Neuronal stem cell (in vitro differentiated cells): ENCODE measurements at regions not wholly inside any gene's neighbourhood (a gene's known extent, or its start where the extent isn't known, plus 50 kb on each side); places are given as distances from the start of the nearest gene placed in this dataset.

Source experiments
- DNase-seq: peaks from one replicate; pipeline ENCODE4 v3.0.0-alpha.2; 2013; ENCODE audit warnings: low spot score
- H2AFZ ChIP-seq: one replicate; pipeline ENCODE4 v1.6.1; 2013; ENCODE audit warnings: mild to moderate bottlenecking, low read length, inconsistent platforms
- H2AK5ac ChIP-seq: 2 replicates; pipeline ENCODE4 v1.6.1; 2013; ENCODE audit warnings: low read depth, mild to moderate bottlenecking, inconsistent platforms, low read length, moderate library complexity, mixed read lengths
- H2BK120ac ChIP-seq: 2 replicates; pipeline ENCODE4 v1.6.1; 2013; ENCODE audit warnings: low read depth, mild to moderate bottlenecking, inconsistent platforms, low read length, moderate library complexity, mixed read lengths
- H2BK12ac ChIP-seq: one replicate; pipeline ENCODE4 v1.6.1; 2013; ENCODE audit warnings: low read length, inconsistent platforms
- H2BK15ac ChIP-seq: 2 replicates; pipeline ENCODE4 v1.6.1; 2013; ENCODE audit warnings: mild to moderate bottlenecking, low read length, inconsistent platforms, mixed read lengths
- H2BK5ac ChIP-seq: one replicate; pipeline ENCODE4 v1.6.1; 2013; ENCODE audit warnings: inconsistent platforms, mild to moderate bottlenecking, low read length, moderate library complexity
- H3K14ac ChIP-seq: one replicate; pipeline ENCODE4 v1.6.1; 2013; ENCODE audit warnings: low read length, inconsistent platforms
- H3K18ac ChIP-seq: 2 replicates; pipeline ENCODE4 v1.6.1; 2013; ENCODE audit warnings: low read length, inconsistent platforms
- H3K23ac ChIP-seq: 2 replicates; pipeline ENCODE4 v1.6.1; 2013; ENCODE audit warnings: low read depth, mild to moderate bottlenecking, mixed read lengths, low read length, inconsistent platforms; ENCODE audit not compliant: poor library complexity
- H3K27ac ChIP-seq: replicated peaks from 3 replicates; pipeline ENCODE4 v1.5.1; 2013; ENCODE audit warnings: low read length, inconsistent platforms
- H3K27me3 ChIP-seq, 3 experiments: 2 replicates each; pipeline ENCODE4 v1.6.1; 2013; ENCODE audit warnings: low read length in 3 of 3, mild to moderate bottlenecking in 2 of 3, inconsistent platforms in 1 of 3, low read depth in 1 of 3, mixed read lengths in 1 of 3, moderate library complexity in 1 of 3; ENCODE audit not compliant: control insufficient read depth in 3 of 3, insufficient read depth in 3 of 3
- H3K36me3 ChIP-seq, 2 donors: replicated peaks in 1 of 2; 2 replicates each; pipeline ENCODE4 v1.6.1; 2013; ENCODE audit warnings: low read length in 2 of 2; ENCODE audit not compliant: control insufficient read depth in 2 of 2, insufficient read depth in 2 of 2
- H3K4ac ChIP-seq: 2 replicates; pipeline ENCODE4 v1.6.1; 2013; ENCODE audit warnings: inconsistent platforms, mild to moderate bottlenecking, low read length, moderate library complexity
- H3K4me1 ChIP-seq, 2 donors: 1 replicate in 1 of 2; 2 replicates in 1 of 2; pipeline ENCODE4 v1.6.1; 2013; ENCODE audit warnings: low read length in 2 of 2, low read depth in 1 of 2; ENCODE audit not compliant: control insufficient read depth in 2 of 2, insufficient read depth in 1 of 2
- H3K4me2 ChIP-seq: one replicate; pipeline ENCODE4 v1.6.1; 2013; ENCODE audit warnings: mild to moderate bottlenecking, low read length, inconsistent platforms; ENCODE audit not compliant: insufficient read depth, poor library complexity, severe bottlenecking
- H3K4me3 ChIP-seq, 2 donors: 2 replicates each; pipeline ENCODE4 v1.5.1; 2013; ENCODE audit warnings: low read length in 2 of 2, mild to moderate bottlenecking in 2 of 2, inconsistent platforms in 1 of 2, moderate library complexity in 1 of 2
- H3K79me1 ChIP-seq: one replicate; pipeline ENCODE4 v1.6.1; 2013; ENCODE audit warnings: low read depth, mild to moderate bottlenecking, inconsistent platforms, low read length, moderate library complexity
- H3K9ac ChIP-seq: one replicate; pipeline ENCODE4 v1.6.1; 2013; ENCODE audit warnings: mild to moderate bottlenecking, low read depth, low read length, inconsistent platforms; ENCODE audit not compliant: poor library complexity
- H3K9me3 ChIP-seq, 2 donors: replicated peaks in 1 of 2; 2 replicates each; pipeline versions ENCODE3 to v1.6.1; 2013; ENCODE audit warnings: low read length in 2 of 2, mild to moderate bottlenecking in 2 of 2, inconsistent platforms in 1 of 2, low read depth in 1 of 2, mixed read lengths in 1 of 2, moderate library complexity in 1 of 2; ENCODE audit not compliant: control insufficient read depth in 2 of 2, insufficient read depth in 1 of 2
- H4K8ac ChIP-seq: one replicate; pipeline ENCODE4 v1.6.1; 2013; ENCODE audit warnings: low read depth, mild to moderate bottlenecking, inconsistent platforms, low read length, moderate library complexity
- H4K91ac ChIP-seq: one replicate; pipeline ENCODE4 v1.6.1; 2013; ENCODE audit warnings: low read length, low read depth, mild to moderate bottlenecking, inconsistent platforms; ENCODE audit not compliant: poor library complexity
- WGBS, 2 donors: extraction: QIAGEN DNeasy Blood & Tissue Kit; methylation state at CpG; one replicate each; pipeline ENCODE4 v1.1.7; 2013; ENCODE audit warnings: missing lambda C conversion rate in 2 of 2, mixed read lengths in 1 of 2; ENCODE audit not compliant: insufficient read length in 2 of 2, insufficient replicate concordance in 1 of 2; ENCODE audit errors: extremely low coverage in 2 of 2; 5-methylcytosine and 5-hydroxymethylcytosine counted together

- Histone ChIP-seq H3K9ac (no peak overlapping the region), H3K4ac (no peak overlapping the region), H3K27ac (no peak overlapping the region), H2AK5ac (no peak overlapping the region), H3K27me3 (no peaks in the 10 kb centered on the region), H2BK120ac (no peak overlapping the region), H2BK15ac (no peak overlapping the region), H4K8ac (no peak overlapping the region), H3K36me3 (peaks cover 0 to 39% of the 10 kb centered on the region in 2 donors), H3K4me1 (peaks cover 0 to 2% of the 10 kb centered on the region in 2 donors), H3K9me3 (peaks cover 0 to 6% of the 10 kb centered on the region in 2 donors), H3K23ac (no peak overlapping the region), H3K4me3 (no peak overlapping the region), H2BK5ac (no peak overlapping the region), H3K4me2 (no peak overlapping the region), H2BK12ac (no peak overlapping the region), H3K79me1 (no peaks in the 10 kb centered on the region), H2AFZ (no peak overlapping the region), H3K14ac (no peak overlapping the region), H4K91ac (no peak overlapping the region), H3K18ac (no peak overlapping the region)
- DNase-seq = no peak
- no CpG with 5 or more reads among the region's 2 CpGs for WGBS, 2 donors
Measured at GRCh38 chr11:92317721-92318120, 93.1 kb downstream of the FAT3 start.

GRCh38 chr11:92322225-92322624 is 97.6 kb downstream of the FAT3 start:
- Histone ChIP-seq H2BK120ac (no peak overlapping the region), H3K9ac (no peak overlapping the region), H3K79me1 (no peaks in the 10 kb centered on the region), H3K4me2 (no peak overlapping the region), H3K27me3 (no peaks in the 10 kb centered on the region), H3K9me3 (peaks cover 0 to 23% of the 10 kb centered on the region in 2 donors), H3K14ac (no peak overlapping the region), H3K18ac (no peak overlapping the region), H3K4me3 (no peak overlapping the region), H2BK15ac (no peak overlapping the region), H3K27ac (no peak overlapping the region), H2BK12ac (no peak overlapping the region), H4K91ac (no peak overlapping the region), H3K4me1 (peaks cover 0 to 1% of the 10 kb centered on the region in 2 donors), H3K4ac (no peak overlapping the region), H2AK5ac (no peak overlapping the region), H3K36me3 (peaks cover 0 to 20% of the 10 kb centered on the region in 2 donors), H2AFZ (no peak overlapping the region), H2BK5ac (no peak overlapping the region), H4K8ac (no peak overlapping the region), H3K23ac (no peak overlapping the region)
- no peak for DNase-seq
- no CpG with 5 or more reads among the region's 3 CpGs for WGBS, 2 donors

- Histone ChIP-seq H2AFZ (no peak overlapping the region), H3K27ac (no peak overlapping the region)
- WGBS, 2 donors = no CpG with 5 or more reads among the region's 1 CpG
Measured at GRCh38 chr11:92324890-92325289, 100.3 kb downstream of the FAT3 start.

GRCh38 chr11:92325416-92325815 is 100.8 kb downstream of the FAT3 start:
- Histone ChIP-seq H3K18ac (no peak overlapping the region), H2AFZ (no peak overlapping the region), H2BK12ac (no peak overlapping the region), H3K4ac (no peak overlapping the region), H4K91ac (no peak overlapping the region), H2AK5ac (no peak overlapping the region), H2BK5ac (no peak overlapping the region), H4K8ac (no peak overlapping the region), H3K27me3 (no peaks in the 10 kb centered on the region), H3K4me1 (peaks cover 5 to 9% of the 10 kb centered on the region in 2 donors), H3K4me2 (no peak overlapping the region), H3K4me3 (no peak overlapping the region), H3K14ac (no peak overlapping the region), H3K27ac (no peak overlapping the region), H2BK120ac (no peak overlapping the region), H3K79me1 (no peaks in the 10 kb centered on the region), H3K23ac (no peak overlapping the region), H3K9ac (no peak overlapping the region), H3K9me3 (peaks cover 0 to 23% of the 10 kb centered on the region in 2 donors), H3K36me3 (peaks cover 0 to 29% of the 10 kb centered on the region in 2 donors), H2BK15ac (no peak overlapping the region)
- no peak for DNase-seq
- no CpG with 5 or more reads among the region's 3 CpGs for WGBS, 2 donors

More at GRCh38 chr11:92324890-92325289, 100.3 kb downstream of the FAT3 start:
- no peak overlapping the region for H3K23ac ChIP-seq
- H4K8ac ChIP-seq = no peak overlapping the region
- peaks cover 0 to 23% of the 10 kb centered on the region in 2 donors for H3K9me3 ChIP-seq
- peaks cover 0 to 29% of the 10 kb centered on the region in 2 donors for H3K36me3 ChIP-seq
- no peaks in the 10 kb centered on the region for H3K27me3 ChIP-seq
- peaks cover 3 to 4% of the 10 kb centered on the region in 2 donors for H3K4me1 ChIP-seq
- DNase-seq = no peak
- H3K4ac ChIP-seq = no peak overlapping the region
- no peak overlapping the region for H3K18ac ChIP-seq
- H3K4me3 ChIP-seq = no peak overlapping the region
- H4K91ac ChIP-seq = no peak overlapping the region
- H3K4me2 ChIP-seq = no peak overlapping the region
- no peak overlapping the region for H2BK5ac ChIP-seq
- H3K79me1 ChIP-seq = no peaks in the 10 kb centered on the region
- no peak overlapping the region for H3K9ac ChIP-seq
- H2BK120ac ChIP-seq = no peak overlapping the region
- H3K14ac ChIP-seq = no peak overlapping the region
- no peak overlapping the region for H2AK5ac ChIP-seq
- H2BK12ac ChIP-seq = no peak overlapping the region
- no peak overlapping the region for H2BK15ac ChIP-seq
